ENCODE measurements at regions not wholly inside any gene's neighbourhood (a gene's known extent, or its start where the extent isn't known, plus 50 kb on each side); places are given as distances from the start of the nearest gene placed in this dataset.

GRCh38 chr13:23039266-23039935 lies 141.4 kb upstream of the SGCG start:
- no peak overlapping the region for H2BK15ac ChIP-seq (ENCODE audit: low read depth, low read length)
- H3K27ac ChIP-seq (ENCODE audit: insufficient read depth, low read length), result no peak overlapping the region
- H3K18ac ChIP-seq (ENCODE audit: low read depth, low read length), result no peak overlapping the region
- H3K4me1 ChIP-seq (ENCODE audit: control insufficient read depth, insufficient read depth, low read length), result no peaks in the 10 kb centered on the region
- dilution Hi-C loops (cut with HindIII; ENCODE audit: low sequenced_read_pairs, unreplicated experiment) (no loop called here), intact Hi-C loops (cut with micrococcal nuclease) (no loop called here), in situ Hi-C loops (cut with MboI; ENCODE audit: low sequenced_read_pairs) (no loop called here)
- no peak overlapping the region for H3K9ac ChIP-seq (ENCODE audit: low read depth, low read length)
- no peaks in the 10 kb centered on the region for H4K20me1 ChIP-seq (ENCODE audit: insufficient read depth, low read length)
- H3K9me1 ChIP-seq (ENCODE audit: insufficient read depth, low read length), result no peaks in the 10 kb centered on the region
- no peak overlapping the region for H4K8ac ChIP-seq (ENCODE audit: low read depth in 2 of 2, low read length in 2 of 2)
- H2BK20ac ChIP-seq (ENCODE audit: low read depth, low read length), result no peak overlapping the region
- no peak overlapping the region for H3K4ac ChIP-seq (ENCODE audit: low read depth, low read length)
- H2BK5ac ChIP-seq (ENCODE audit: low read depth, low read length, poor library complexity, severe bottlenecking), result no peak overlapping the region
- ChIA-PET CTCF (interaction anchor here (0.6 kb wide), 1 partner anchor 283 kb away, joined by 3 read pairs; no protein-coding TSS in a partner anchor), POLR2A (ENCODE audit: unreplicated experiment) (no interaction called here)
- 100% methylated on average over 1 of the region's 3 CpGs; no CpG with 5 or more reads in 1 of the 2 experiments for WGBS, 2 experiments (ENCODE audit: extremely low coverage in 2 of 2, insufficient read length in 1 of 2)
- no peaks in the 10 kb centered on the region for H3K36me3 ChIP-seq (ENCODE audit: control insufficient read depth, insufficient read depth, low read length)
- H3K23ac ChIP-seq (ENCODE audit: low read depth, low read length), result no peak overlapping the region
- H2BK120ac ChIP-seq (ENCODE audit: low read depth, low read length), result no peak overlapping the region
- H2AK9ac ChIP-seq (replicated peaks; ENCODE audit: low read depth, low read length, poor library complexity), result no peak overlapping the region
- H3K14ac ChIP-seq (replicated peaks; ENCODE audit: low read depth, low read length), result no peak overlapping the region
- no peak overlapping the region for H4K91ac ChIP-seq (ENCODE audit: insufficient read depth, low read depth, low read length)
- H3K4me3 ChIP-seq (ENCODE audit: insufficient read depth, low read depth, low read length), result no peak overlapping the region
- H3K4me2 ChIP-seq (ENCODE audit: low read depth, low read length), result no peak overlapping the region
- H4K5ac ChIP-seq (ENCODE audit: low read depth, low read length), result no peak overlapping the region
- no TSS peak for BruUV-seq (replicated peaks)
- DNase-seq (no peak), ATAC-seq (ENCODE audit: low read depth) (no peak)
- no peaks in the 10 kb centered on the region for H3K9me3 ChIP-seq (ENCODE audit: control insufficient read depth, insufficient read depth, low read length)
- H3K79me1 ChIP-seq (ENCODE audit: low read depth in 1 of 2, low read length in 2 of 2), result no peaks in the 10 kb centered on the region
- no peaks in the 10 kb centered on the region for H3K27me3 ChIP-seq (ENCODE audit: control insufficient read depth, insufficient read depth, low read length)
- H2AK5ac ChIP-seq (ENCODE audit: low read depth, low read length), result no peak overlapping the region
- H3K56ac ChIP-seq (ENCODE audit: extremely low read depth, insufficient read depth, low read length), result no peak overlapping the region
- no peak for TF ChIP-seq USF2 (IDR thresholded peaks at IDR 0.05; ENCODE audit: low read depth, low read length)
- TF ChIP-seq BHLHE40 (IDR thresholded peaks at IDR 0.05; ENCODE audit: low read depth, low read length), result no peak
- TF ChIP-seq MXI1 (IDR thresholded peaks at IDR 0.05; ENCODE audit: borderline replicate concordance, low read depth, low read length), result no peak
- H2AFZ ChIP-seq (replicated peaks; ENCODE audit: low read length, poor library complexity), result no peak overlapping the region
